ENCODE measurements at regions not wholly inside any gene's neighbourhood (a gene's known extent, or its start where the extent isn't known, plus 50 kb on each side); places are given as distances from the start of the nearest gene placed in this dataset.

DNA sequence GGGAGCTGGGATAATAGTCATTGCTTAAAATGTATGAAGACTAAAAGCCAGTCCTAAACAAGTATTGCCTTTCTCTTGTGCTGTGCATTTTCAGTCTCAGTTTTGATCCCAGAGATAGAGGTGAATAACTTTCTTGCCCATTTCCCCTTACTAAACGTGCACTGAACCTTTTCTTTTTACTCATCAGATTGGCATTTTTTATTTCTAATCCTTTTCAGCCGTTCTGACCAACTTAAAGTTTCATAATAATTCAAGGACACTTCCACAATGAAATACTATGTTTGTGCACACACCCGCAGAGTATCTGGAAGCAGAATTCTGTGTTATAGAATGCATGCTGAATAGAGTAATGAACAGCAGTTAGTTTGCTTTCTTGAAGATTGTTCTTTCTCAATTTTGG is 343.6 kb downstream of the LRRC70 start:
- peaks cover 10% of the 10 kb centered on the region; the same call in 1 of the 2 replicates for H3K9me3 ChIP-seq (ENCODE audit: control insufficient read depth, insufficient read depth, low read length)
- no peak overlapping the region for H2BK15ac ChIP-seq (ENCODE audit: low read depth, low read length)
- no peaks in the 10 kb centered on the region for H3K36me3 ChIP-seq (ENCODE audit: control insufficient read depth, insufficient read depth, low read length)
- H3K9ac ChIP-seq (ENCODE audit: low read depth, low read length): no peak overlapping the region
- H3K4me1 ChIP-seq (ENCODE audit: control insufficient read depth, insufficient read depth, low read length): no peaks in the 10 kb centered on the region
- no peak overlapping the region for H2AFZ ChIP-seq (replicated peaks; ENCODE audit: low read length, poor library complexity)
- no peaks in the 10 kb centered on the region for H3K79me1 ChIP-seq (ENCODE audit: low read depth in 1 of 2, low read length in 2 of 2)
- no CpG with 5 or more reads among the region's 3 CpGs for WGBS, 2 experiments (ENCODE audit: extremely low coverage in 2 of 2, insufficient read length in 1 of 2)
- no peak overlapping the region for H3K4ac ChIP-seq (ENCODE audit: low read depth, low read length)
- ChIA-PET CTCF (no interaction called here), POLR2A (ENCODE audit: unreplicated experiment) (no interaction called here)
- intact Hi-C loops (cut with micrococcal nuclease): no loop called here
- no peak overlapping the region for H2BK5ac ChIP-seq (ENCODE audit: low read depth, low read length, poor library complexity, severe bottlenecking)
- no peak overlapping the region for H2AK5ac ChIP-seq (ENCODE audit: low read depth, low read length)
- H4K5ac ChIP-seq (ENCODE audit: low read depth, low read length): no peak overlapping the region
- ATAC-seq (ENCODE audit: low read depth): no peak
- H3K27ac ChIP-seq (ENCODE audit: insufficient read depth, low read length): no peak overlapping the region
- H3K4me2 ChIP-seq (ENCODE audit: low read depth, low read length): no peak overlapping the region
- no peaks in the 10 kb centered on the region for H4K20me1 ChIP-seq (ENCODE audit: insufficient read depth, low read length)
- H3K9me1 ChIP-seq (ENCODE audit: insufficient read depth, low read length): no peaks in the 10 kb centered on the region
- BruUV-seq (replicated peaks): no TSS peak
- no peak overlapping the region for H3K4me3 ChIP-seq (ENCODE audit: insufficient read depth, low read depth, low read length)
- H2AK9ac ChIP-seq (replicated peaks; ENCODE audit: low read depth, low read length, poor library complexity): no peak overlapping the region
- H4K91ac ChIP-seq (ENCODE audit: insufficient read depth, low read depth, low read length): no peak overlapping the region
- no peak overlapping the region for H2BK120ac ChIP-seq (ENCODE audit: low read depth, low read length)
- no peak overlapping the region for H2BK20ac ChIP-seq (ENCODE audit: low read depth, low read length)
- TF ChIP-seq MAZ (IDR thresholded peaks at IDR 0.05; ENCODE audit: borderline replicate concordance, low read depth, low read length): no peak
- no peak for TF ChIP-seq CEBPB (IDR thresholded peaks at IDR 0.05; ENCODE audit: low read depth, low read length)
- TF ChIP-seq, protein P1, sequence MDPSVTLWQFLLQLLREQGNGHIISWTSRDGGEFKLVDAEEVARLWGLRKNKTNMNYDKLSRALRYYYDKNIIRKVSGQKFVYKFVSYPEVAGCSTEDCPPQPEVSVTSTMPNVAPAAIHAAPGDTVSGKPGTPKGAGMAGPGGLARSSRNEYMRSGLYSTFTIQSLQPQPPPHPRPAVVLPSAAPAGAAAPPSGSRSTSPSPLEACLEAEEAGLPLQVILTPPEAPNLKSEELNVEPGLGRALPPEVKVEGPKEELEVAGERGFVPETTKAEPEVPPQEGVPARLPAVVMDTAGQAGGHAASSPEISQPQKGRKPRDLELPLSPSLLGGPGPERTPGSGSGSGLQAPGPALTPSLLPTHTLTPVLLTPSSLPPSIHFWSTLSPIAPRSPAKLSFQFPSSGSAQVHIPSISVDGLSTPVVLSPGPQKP (IDR thresholded peaks at IDR 0.05; ENCODE audit: borderline replicate concordance, low read depth, low read length): no peak
- no peak for TF ChIP-seq MAFK (IDR thresholded peaks at IDR 0.05; ENCODE audit: low read depth, low read length)
- TF ChIP-seq, protein P2, sequence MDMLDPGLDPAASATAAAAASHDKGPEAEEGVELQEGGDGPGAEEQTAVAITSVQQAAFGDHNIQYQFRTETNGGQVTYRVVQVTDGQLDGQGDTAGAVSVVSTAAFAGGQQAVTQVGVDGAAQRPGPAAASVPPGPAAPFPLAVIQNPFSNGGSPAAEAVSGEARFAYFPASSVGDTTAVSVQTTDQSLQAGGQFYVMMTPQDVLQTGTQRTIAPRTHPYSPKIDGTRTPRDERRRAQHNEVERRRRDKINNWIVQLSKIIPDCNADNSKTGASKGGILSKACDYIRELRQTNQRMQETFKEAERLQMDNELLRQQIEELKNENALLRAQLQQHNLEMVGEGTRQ (IDR thresholded peaks at IDR 0.05; ENCODE audit: low read depth, low read length): no peak
- dilution Hi-C loops (cut with HindIII; ENCODE audit: low sequenced_read_pairs, unreplicated experiment): no loop called here
- no peak overlapping the region for H4K8ac ChIP-seq (ENCODE audit: low read depth in 2 of 2, low read length in 2 of 2)
- H3K23ac ChIP-seq (ENCODE audit: low read depth, low read length): no peak overlapping the region
- H3K14ac ChIP-seq (replicated peaks; ENCODE audit: low read depth, low read length): no peak overlapping the region
- H3K18ac ChIP-seq (ENCODE audit: low read depth, low read length): no peak overlapping the region
- no peaks in the 10 kb centered on the region for H3K27me3 ChIP-seq (ENCODE audit: control insufficient read depth, insufficient read depth, low read length)
- no peak for DNase-seq
- in situ Hi-C loops (cut with MboI; ENCODE audit: low sequenced_read_pairs): no loop called here
- H3K56ac ChIP-seq (ENCODE audit: extremely low read depth, insufficient read depth, low read length): no peak overlapping the region

Measured in IMR-90 (cell line).